Fibroblast of lung (primary cell): ENCODE measurements at regions not wholly inside any gene's neighbourhood (a gene's known extent, or its start where the extent isn't known, plus 50 kb on each side); places are given as distances from the start of the nearest gene placed in this dataset.

Source experiments
- DNase-seq, 2 donors: peaks; one replicate each; pipeline versions ENCODE4 v3.0.0 to v3.0.0-alpha.2; 2010; ENCODE audit warnings: low read depth in 2 of 2
- H2AFZ ChIP-seq: 2 replicates; pipeline ENCODE4 v1.5.1; 2012; ENCODE audit warnings: low read length, control low read depth, inconsistent platforms
- H3K27ac ChIP-seq: 2 replicates; pipeline ENCODE4 v1.5.1; 2011; ENCODE audit warnings: low read length, control low read depth; ENCODE audit not compliant: insufficient read depth
- H3K27me3 ChIP-seq: 2 replicates; pipeline ENCODE4 v1.5.1; 2011; ENCODE audit warnings: mild to moderate bottlenecking, low read length; ENCODE audit not compliant: control insufficient read depth, insufficient read depth
- H3K36me3 ChIP-seq: 2 replicates; pipeline ENCODE4 v1.5.1; 2011; ENCODE audit warnings: low read length; ENCODE audit not compliant: control insufficient read depth, insufficient read depth
- H3K4me1 ChIP-seq: 2 replicates; pipeline ENCODE4 v1.5.1; 2011; ENCODE audit warnings: low read length; ENCODE audit not compliant: control insufficient read depth, insufficient read depth; ENCODE audit errors: extremely low read depth
- H3K4me2 ChIP-seq: 2 replicates; pipeline ENCODE4 v1.5.1; 2011; ENCODE audit warnings: low read length, control low read depth; ENCODE audit not compliant: insufficient read depth; ENCODE audit errors: extremely low read depth
- H3K4me3 ChIP-seq, 4 experiments: fragments of 200-600 bp in 1 of 4; sonication (generic) in 1 of 4; replicated peaks in 1 of 4; 2 replicates each; pipeline ENCODE4 v1.5.1; 2011 to 2016; ENCODE audit warnings: low read length in 4 of 4, low read depth in 3 of 4, mild to moderate bottlenecking in 3 of 4, control low read depth in 2 of 4, inconsistent platforms in 1 of 4, mixed read lengths in 1 of 4; ENCODE audit not compliant: insufficient read depth in 1 of 4; ENCODE audit errors: control extremely low read depth in 1 of 4
- H3K79me2 ChIP-seq: 2 replicates; pipeline ENCODE4 v1.5.1; 2012; ENCODE audit warnings: mild to moderate bottlenecking, low read length, inconsistent platforms; ENCODE audit not compliant: control insufficient read depth, insufficient read depth
- H3K9ac ChIP-seq: 2 replicates; pipeline ENCODE4 v1.5.1; 2011; ENCODE audit warnings: mild to moderate bottlenecking, low read length, control low read depth; ENCODE audit not compliant: insufficient read depth
- H3K9me3 ChIP-seq: 2 replicates; pipeline ENCODE4 v1.5.1; 2012; ENCODE audit warnings: low read depth, low read length; ENCODE audit not compliant: control insufficient read depth, insufficient read depth
- H4K20me1 ChIP-seq: 2 replicates; pipeline ENCODE4 v1.5.1; 2011; ENCODE audit warnings: low read length; ENCODE audit not compliant: control insufficient read depth, insufficient read depth; ENCODE audit errors: extremely low read depth
- EZH2 ChIP-seq: IDR thresholded peaks from 2 replicates; pipeline ENCODE4 v1.5.1; 2012; ENCODE audit warnings: low read length, control low read depth, mild to moderate bottlenecking; ENCODE audit errors: missing control alignments
- TF ChIP-seq, protein P1 (sequence below), 2 donors: IDR thresholded peaks in 1 of 2; conservative IDR thresholded peaks in 1 of 2; 1 replicate in 1 of 2; 2 replicates in 1 of 2; pipeline ENCODE4 v1.5.1; 2011 to 2012; ENCODE audit warnings: low read length in 2 of 2, control low read depth in 1 of 2, inconsistent platforms in 1 of 2, low read depth in 1 of 2, mild to moderate bottlenecking in 1 of 2

DNA sequence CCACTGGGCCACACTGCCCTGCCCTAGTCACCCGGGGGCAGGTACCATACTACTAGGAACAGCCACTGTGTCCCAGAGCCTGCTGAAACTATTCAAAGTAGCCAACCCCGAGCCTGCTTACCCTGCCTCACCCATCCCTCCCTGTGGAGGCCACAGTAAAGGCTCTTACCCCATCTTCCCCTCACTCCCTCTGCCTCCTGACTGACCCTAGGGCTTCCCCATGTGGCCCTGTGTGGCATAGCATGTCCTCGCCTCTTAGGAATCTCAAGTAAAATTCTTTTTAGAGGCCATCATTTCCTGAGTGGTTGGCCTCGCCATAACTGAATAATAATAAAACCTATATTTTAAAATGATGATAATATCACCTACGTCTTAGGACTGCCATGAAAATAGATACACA lies 112.2 kb upstream of the SLC6A11 start:
- Histone ChIP-seq H2AFZ (no peak overlapping the region), H3K4me3 (no peak overlapping the region), H3K4me1 (no peaks in the 10 kb centered on the region), H3K9ac (no peak overlapping the region), H3K79me2 (no peaks in the 10 kb centered on the region), H3K27ac (no peak overlapping the region), H4K20me1 (no peaks in the 10 kb centered on the region), H3K27me3 (peaks cover 15% of the 10 kb centered on the region), H3K4me2 (no peak overlapping the region), H3K36me3 (no peaks in the 10 kb centered on the region), H3K9me3 (no peaks in the 10 kb centered on the region)
- TF ChIP-seq, protein P1, sequence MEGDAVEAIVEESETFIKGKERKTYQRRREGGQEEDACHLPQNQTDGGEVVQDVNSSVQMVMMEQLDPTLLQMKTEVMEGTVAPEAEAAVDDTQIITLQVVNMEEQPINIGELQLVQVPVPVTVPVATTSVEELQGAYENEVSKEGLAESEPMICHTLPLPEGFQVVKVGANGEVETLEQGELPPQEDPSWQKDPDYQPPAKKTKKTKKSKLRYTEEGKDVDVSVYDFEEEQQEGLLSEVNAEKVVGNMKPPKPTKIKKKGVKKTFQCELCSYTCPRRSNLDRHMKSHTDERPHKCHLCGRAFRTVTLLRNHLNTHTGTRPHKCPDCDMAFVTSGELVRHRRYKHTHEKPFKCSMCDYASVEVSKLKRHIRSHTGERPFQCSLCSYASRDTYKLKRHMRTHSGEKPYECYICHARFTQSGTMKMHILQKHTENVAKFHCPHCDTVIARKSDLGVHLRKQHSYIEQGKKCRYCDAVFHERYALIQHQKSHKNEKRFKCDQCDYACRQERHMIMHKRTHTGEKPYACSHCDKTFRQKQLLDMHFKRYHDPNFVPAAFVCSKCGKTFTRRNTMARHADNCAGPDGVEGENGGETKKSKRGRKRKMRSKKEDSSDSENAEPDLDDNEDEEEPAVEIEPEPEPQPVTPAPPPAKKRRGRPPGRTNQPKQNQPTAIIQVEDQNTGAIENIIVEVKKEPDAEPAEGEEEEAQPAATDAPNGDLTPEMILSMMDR (conservative IDR thresholded peaks at IDR 0.05 in 1 of 2, IDR thresholded peaks at IDR 0.05 in 1 of 2; ENCODE audit: low read depth in 1 of 2, low read length in 2 of 2), result peak in 1 of 2 donors; percentile 9
- TF ChIP-seq EZH2, result no peak
- peak; percentile 4 to 54 for DNase-seq

DNA sequence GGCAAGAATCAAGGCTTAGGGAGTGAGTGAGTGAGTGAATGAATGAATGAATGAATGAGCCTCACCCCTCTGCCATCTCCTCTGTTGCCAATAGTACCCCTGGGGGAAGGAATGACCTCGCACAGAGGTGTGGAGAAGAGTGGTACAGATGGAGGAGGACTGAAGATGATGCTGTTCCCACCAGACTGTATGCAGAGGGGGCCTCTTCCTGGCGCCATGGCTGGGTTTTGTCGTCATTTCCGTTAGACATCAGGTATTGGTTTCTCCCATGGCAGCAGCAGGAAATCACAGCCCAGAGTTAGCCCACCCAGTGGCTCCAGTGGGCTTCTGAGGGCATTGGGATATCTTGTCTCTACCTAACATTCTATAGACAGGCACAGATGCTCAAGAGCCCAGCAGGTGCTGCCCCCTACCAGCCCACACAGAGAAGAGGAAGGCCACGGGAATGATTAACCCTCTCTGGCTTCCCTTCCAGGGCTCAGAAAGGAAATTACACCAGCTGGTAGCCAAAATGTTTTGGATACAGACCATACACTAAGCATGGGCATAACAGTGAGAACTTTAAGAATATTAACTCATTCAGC lies 109.8 kb upstream of the SLC6A11 start:
- TF ChIP-seq, protein P1 (conservative IDR thresholded peaks at IDR 0.05 in 1 of 2, IDR thresholded peaks at IDR 0.05 in 1 of 2; ENCODE audit: low read depth in 1 of 2, low read length in 2 of 2), result no peak
- no peak for TF ChIP-seq EZH2
- Histone ChIP-seq H4K20me1 (no peaks in the 10 kb centered on the region), H3K4me3 (no peak overlapping the region), H3K36me3 (no peaks in the 10 kb centered on the region), H3K27ac (no peak overlapping the region), H3K9ac (no peak overlapping the region), H2AFZ (no peak overlapping the region), H3K79me2 (no peaks in the 10 kb centered on the region), H3K4me1 (no peaks in the 10 kb centered on the region), H3K27me3 (peaks cover 15% of the 10 kb centered on the region), H3K9me3 (no peaks in the 10 kb centered on the region), H3K4me2 (no peak overlapping the region)
- DNase-seq, result no peak

DNA sequence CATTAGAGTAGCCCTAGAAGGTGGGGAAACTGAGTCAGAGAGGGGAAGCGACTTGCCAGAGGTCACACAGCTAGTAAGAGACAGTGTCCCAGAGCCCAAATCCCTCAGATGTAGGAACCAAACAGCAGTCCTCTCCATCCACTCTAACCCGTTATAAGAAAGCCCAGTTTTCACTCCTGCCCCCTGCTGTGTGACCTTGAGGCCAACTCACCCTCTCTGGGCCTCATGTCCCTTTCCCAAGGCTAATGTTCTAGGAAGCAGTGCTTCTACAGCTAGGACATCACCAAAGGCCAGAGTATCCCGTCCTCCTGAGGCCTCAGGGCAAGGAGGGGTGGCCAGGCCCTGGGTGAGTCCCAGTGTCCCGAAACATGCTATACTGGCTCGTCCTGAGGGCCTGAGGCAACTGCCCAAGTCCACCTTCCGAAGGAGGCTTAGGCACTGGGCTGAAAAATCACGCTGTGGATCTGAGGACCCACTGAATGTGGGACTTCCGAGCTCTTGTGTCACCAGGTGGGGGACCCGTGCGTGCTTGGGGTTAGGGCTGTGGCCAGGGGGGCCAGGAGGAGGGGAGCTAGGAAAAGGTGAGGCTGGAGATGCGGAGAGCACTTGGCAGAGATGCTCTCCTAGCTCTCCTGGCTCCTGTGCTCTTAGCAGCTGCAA lies 109.2 kb upstream of the SLC6A11 start:
- no peaks in the 10 kb centered on the region for H3K79me2 ChIP-seq
- no peak overlapping the region for H3K27ac ChIP-seq
- H3K4me3 ChIP-seq, result no peak overlapping the region
- no peaks in the 10 kb centered on the region for H3K4me1 ChIP-seq
- H3K9me3 ChIP-seq, result no peaks in the 10 kb centered on the region
- DNase-seq, result no peak
- H4K20me1 ChIP-seq, result no peaks in the 10 kb centered on the region
- no peak overlapping the region for H3K9ac ChIP-seq
- no peak overlapping the region for H3K4me2 ChIP-seq
- H3K27me3 ChIP-seq, result peaks cover 15% of the 10 kb centered on the region
- no peaks in the 10 kb centered on the region for H3K36me3 ChIP-seq
- H2AFZ ChIP-seq, result no peak overlapping the region
- TF ChIP-seq, protein P1 (conservative IDR thresholded peaks at IDR 0.05 in 1 of 2, IDR thresholded peaks at IDR 0.05 in 1 of 2; ENCODE audit: low read depth in 1 of 2, low read length in 2 of 2), result no peak
- TF ChIP-seq EZH2, result no peak
